Coronary artery (tissue), 2 donors: ENCODE measurements at regions not wholly inside any gene's neighbourhood (a gene's known extent, or its start where the extent isn't known, plus 50 kb on each side); places are given as distances from the start of the nearest gene placed in this dataset.

ENCODE experiments used
- DNase-seq: peaks from one replicate; pipeline ENCODE4 v3.0.0-alpha.2; 2017; ENCODE audit warnings: low spot score
- H3K27ac ChIP-seq, 2 donors: fragments of 200-600 bp; sonication (generic); one replicate each; pipeline ENCODE4 v1.5.1; 2016 to 2019
- H3K4me3 ChIP-seq: fragments of 200-600 bp; sonication (generic); 2 replicates; pipeline ENCODE4 v1.5.1; 2016; ENCODE audit warnings: mild to moderate bottlenecking, moderate library complexity
- CTCF ChIP-seq: fragments of 200-600 bp; sonication (generic); IDR thresholded peaks from one replicate; pipeline ENCODE4 v1.5.1; 2019; ENCODE audit warnings: antibody characterized with exemption

GRCh38 chr5:147983742-147984141 is 77.4 kb upstream of the C5orf46 start:
- no peak for TF ChIP-seq CTCF
- no peak overlapping the region for H3K27ac ChIP-seq
- DNase-seq: no peak
- H3K4me3 ChIP-seq: no peak overlapping the region

- Histone ChIP-seq H3K27ac (no peak overlapping the region), H3K4me3 (no peak overlapping the region)
- DNase-seq: no peak
- no peak for TF ChIP-seq CTCF
Observed at GRCh38 chr5:147981074-147981473, 74.7 kb upstream of the C5orf46 start.

DNA sequence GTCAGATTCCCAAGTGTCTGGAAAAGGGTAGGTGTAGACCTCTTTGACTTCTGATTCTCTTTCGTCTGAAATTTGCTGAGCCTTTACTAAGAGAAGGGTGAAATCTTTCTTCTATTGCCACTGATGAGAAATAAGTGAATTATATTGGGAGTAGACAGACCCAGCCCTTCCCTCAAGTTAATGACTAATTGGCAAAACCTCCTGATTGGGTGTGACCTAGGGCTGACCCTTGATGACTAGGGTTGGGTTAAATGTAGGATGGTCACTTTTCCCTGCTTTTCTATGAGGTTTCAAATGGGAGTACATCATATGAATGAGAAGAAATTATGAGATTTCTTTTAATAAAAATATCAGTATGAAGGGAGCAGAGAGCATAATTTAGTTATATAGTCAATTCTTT is 73.4 kb upstream of the C5orf46 start:
- H3K4me3 ChIP-seq: no peak overlapping the region
- DNase-seq: no peak
- TF ChIP-seq CTCF: no peak
- H3K27ac ChIP-seq: no peak overlapping the region

GRCh38 chr5:147972076-147972840 is 65.9 kb upstream of the C5orf46 start:
- TF ChIP-seq CTCF: no peak
- no peak for DNase-seq
- Histone ChIP-seq H3K4me3 (no peak overlapping the region), H3K27ac (no peak overlapping the region)

GRCh38 chr5:147971472-147971871 is 65.1 kb upstream of the C5orf46 start:
- no peak for DNase-seq
- no peak for TF ChIP-seq CTCF
- Histone ChIP-seq H3K4me3 (no peak overlapping the region), H3K27ac (no peak overlapping the region)

DNA sequence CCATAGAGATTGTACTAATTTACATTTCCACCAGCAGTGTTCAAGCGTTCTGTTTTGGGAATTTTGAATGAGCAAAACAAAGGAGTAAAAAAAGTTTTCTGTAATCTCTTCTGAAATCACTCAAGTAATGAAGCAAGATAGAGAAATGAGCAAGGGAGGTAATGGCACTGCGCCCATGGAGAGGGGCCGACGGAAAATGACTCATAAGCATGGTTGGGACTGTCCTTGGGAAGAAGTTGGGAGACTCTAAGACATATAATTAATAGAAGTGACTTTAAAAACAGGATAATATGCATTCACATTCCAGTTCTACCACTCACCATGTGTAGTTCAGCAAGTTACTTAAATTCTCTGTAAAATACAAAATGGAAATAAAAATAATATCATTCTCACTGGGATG is 62.5 kb upstream of the C5orf46 start:
- Histone ChIP-seq H3K4me3 (no peak overlapping the region), H3K27ac (no peak overlapping the region)
- DNase-seq: no peak
- TF ChIP-seq CTCF: no peak

DNA sequence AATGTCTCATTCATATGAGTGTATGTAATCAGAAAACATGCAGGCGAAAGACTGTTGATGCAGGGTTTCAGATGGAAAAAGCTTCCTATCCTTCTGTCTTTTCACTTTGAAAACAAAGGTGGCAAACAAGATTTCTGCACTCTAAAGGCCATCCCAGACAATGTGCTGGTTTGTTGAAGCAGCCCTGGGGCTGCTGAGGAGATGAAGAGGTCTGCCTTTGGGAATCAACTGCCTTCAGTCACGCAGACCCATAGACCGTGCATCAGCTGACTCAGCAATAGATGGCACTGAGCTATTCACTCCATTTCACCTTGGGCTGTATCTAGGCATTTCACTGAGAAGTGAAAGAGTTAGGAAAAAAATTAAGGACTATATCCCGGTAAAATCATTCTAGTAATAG is 60.5 kb upstream of the C5orf46 start:
- no peak overlapping the region for H3K4me3 ChIP-seq
- TF ChIP-seq CTCF: no peak
- no peak for DNase-seq
- no peak overlapping the region for H3K27ac ChIP-seq
